Activated CD4-positive, alpha-beta memory T cell treated with anti-CD3 and anti-CD28 coated beads for 36 hours (primary cell): ENCODE measurements at regions not wholly inside any gene's neighbourhood (a gene's known extent, or its start where the extent isn't known, plus 50 kb on each side); places are given as distances from the start of the nearest gene placed in this dataset.
"Not testable (repeated sequence)": the region's sequence is repeated elsewhere in the genome, so short reads cannot be mapped to it uniquely, and the experiment has no call there.

Experiments
- CTCF ChIA-PET: fragments of 350-600 bp; sonication (Branson Sonifier 250); formaldehyde crosslinking; loops from one replicate; lab custom pipeline; 2021; ENCODE audit warnings: antibody characterized with exemption, inconsistent platforms; lab: Charles Lee
- POLR2A ChIA-PET: fragments of 350-600 bp; sonication (Branson Sonifier 250); formaldehyde crosslinking; loops from one replicate; lab custom pipeline; 2021; ENCODE audit warnings: antibody characterized with exemption; lab: Charles Lee
- DNase-seq: peaks from one replicate; pipeline ENCODE4 v3.0.0-alpha.2; 2020
- H3K27ac Mint-ChIP-seq: one replicate; pipeline ENCODE4 v1.8.0; 2021; ENCODE audit warnings: mixed read lengths
- H3K27me3 Mint-ChIP-seq: one replicate; pipeline ENCODE4 v1.8.0; 2021; ENCODE audit warnings: mixed read lengths
- H3K36me3 Mint-ChIP-seq: one replicate; pipeline ENCODE4 v1.8.0; 2021; ENCODE audit warnings: mixed read lengths
- H3K4me1 Mint-ChIP-seq: one replicate; pipeline ENCODE4 v1.8.0; 2021; ENCODE audit warnings: low read depth, mixed read lengths
- H3K4me3 Mint-ChIP-seq: one replicate; pipeline ENCODE4 v1.8.0; 2021; ENCODE audit warnings: mild to moderate bottlenecking, mixed read lengths
- H3K9me3 Mint-ChIP-seq: one replicate; pipeline ENCODE4 v1.8.0; 2021; ENCODE audit warnings: mixed read lengths
- intact Hi-C: fragments of 100-400 bp; cut with micrococcal nuclease; formaldehyde crosslinking; loops from one replicate; pipeline ENCODE4 v1.15.1; 2023

- H3K9me3 Mint-ChIP-seq, H3K27ac Mint-ChIP-seq, H3K4me3 Mint-ChIP-seq, DNase-seq, CTCF ChIA-PET, POLR2A ChIA-PET, H3K27me3 Mint-ChIP-seq, H3K36me3 Mint-ChIP-seq: not testable (repeated sequence)
- intact Hi-C loops = loop anchor here (5.0 kb wide), 1 partner anchor 406 kb away; the partner anchor contains the start of gene BBS10
- peaks cover 22% of the 10 kb centered on the region for H3K4me1 Mint-ChIP-seq
Observed at GRCh38 chr12:75941661-75942060, 89.9 kb downstream of the PHLDA1 start.

GRCh38 chr12:75939016-75939642 lies 92.4 kb downstream of the PHLDA1 start:
- POLR2A ChIA-PET = interaction anchor here (0.8 to 1.4 kb wide), 3 partner anchors 41 to 92 kb away, joined by 3 to 6 read pairs (median 5); partner anchors contain the start of gene PHLDA1
- DNase-seq = no peak
- Mint-ChIP-seq H3K9me3 (no peaks in the 10 kb centered on the region), H3K4me3 (no peak overlapping the region), H3K27ac (no peak overlapping the region), H3K27me3 (no peaks in the 10 kb centered on the region), H3K36me3 (no peaks in the 10 kb centered on the region), H3K4me1 (peaks cover 20% of the 10 kb centered on the region)
- CTCF ChIA-PET = no interaction called here
- intact Hi-C loops = loop anchor here (5.0 kb wide), 2 partner anchors 77 to 127 kb away; no protein-coding TSS in a partner anchor

DNA sequence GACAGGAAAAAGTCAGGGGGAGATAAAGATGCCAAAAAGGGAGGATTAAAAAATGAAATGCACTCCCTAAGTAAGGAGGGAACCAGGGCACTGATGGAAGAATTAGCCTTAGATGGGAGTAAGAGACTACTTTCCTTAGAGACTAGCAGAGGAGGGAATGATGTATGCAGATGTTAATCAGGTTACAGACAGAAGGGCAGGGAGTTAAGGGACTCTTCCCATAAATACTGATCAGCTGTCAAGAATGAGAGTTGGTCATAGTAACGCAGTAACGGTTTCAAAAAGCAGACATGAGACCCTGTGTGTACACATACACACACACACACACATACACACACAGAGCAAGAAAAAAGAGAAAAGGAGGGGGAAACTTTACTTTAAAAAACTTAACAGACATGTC lies 93.4 kb downstream of the PHLDA1 start:
- ChIA-PET CTCF (interaction anchor here (0.6 kb wide), 1 partner anchor 9 kb away, joined by 3 read pairs; no protein-coding TSS in a partner anchor), POLR2A (interaction anchor here (1.6 kb wide), 1 partner anchor 93 kb away, joined by 5 read pairs; the partner anchor contains the start of gene PHLDA1)
- H3K27ac Mint-ChIP-seq = no peak overlapping the region
- no peaks in the 10 kb centered on the region for H3K27me3 Mint-ChIP-seq
- intact Hi-C loops = loop anchor here (5.0 kb wide), 2 partner anchors 76 to 126 kb away; no protein-coding TSS in a partner anchor
- H3K4me3 Mint-ChIP-seq = no peak overlapping the region
- H3K9me3 Mint-ChIP-seq = no peaks in the 10 kb centered on the region
- H3K4me1 Mint-ChIP-seq = peaks cover 19% of the 10 kb centered on the region
- DNase-seq = no peak
- no peaks in the 10 kb centered on the region for H3K36me3 Mint-ChIP-seq

DNA sequence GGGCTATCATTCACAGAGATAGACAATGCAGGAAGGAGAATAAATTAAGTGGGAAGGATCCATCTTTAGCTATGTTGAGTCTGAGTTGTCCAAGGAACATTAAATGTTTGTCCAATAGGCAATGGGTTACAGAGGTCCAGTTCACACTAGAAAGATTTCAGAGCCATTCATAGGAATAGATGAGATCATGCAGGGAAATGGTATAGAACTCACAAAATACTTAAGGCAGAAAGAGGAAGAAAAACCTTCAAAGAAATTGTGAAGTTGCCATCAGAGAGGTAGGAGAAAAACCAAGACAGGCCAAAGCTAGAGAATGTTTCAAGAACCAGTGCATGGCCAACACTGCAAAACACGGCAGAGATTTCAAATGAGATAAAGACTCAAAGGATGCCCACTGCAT lies 94.1 kb downstream of the PHLDA1 start:
- H3K36me3 Mint-ChIP-seq = no peaks in the 10 kb centered on the region
- H3K27ac Mint-ChIP-seq = no peak overlapping the region

GRCh38 chr12:75936515-75937440 lies 94.8 kb downstream of the PHLDA1 start:
- CTCF ChIA-PET = no interaction called here

More for the DNA sequence above, 94.1 kb downstream of the PHLDA1 start:
- ChIA-PET CTCF (interaction anchor here (0.6 kb wide), 1 partner anchor 10 kb away, joined by 3 read pairs; no protein-coding TSS in a partner anchor), POLR2A (interaction anchor here (1.6 kb wide), 1 partner anchor 94 kb away, joined by 5 read pairs; the partner anchor contains the start of gene PHLDA1)
- intact Hi-C loops = loop anchor here (5.0 kb wide), 2 partner anchors 75 to 125 kb away; no protein-coding TSS in a partner anchor
- DNase-seq = no peak
- H3K27me3 Mint-ChIP-seq = no peaks in the 10 kb centered on the region
- no peaks in the 10 kb centered on the region for H3K9me3 Mint-ChIP-seq
- H3K4me3 Mint-ChIP-seq = no peak overlapping the region
- H3K4me1 Mint-ChIP-seq = peaks cover 20% of the 10 kb centered on the region

DNA sequence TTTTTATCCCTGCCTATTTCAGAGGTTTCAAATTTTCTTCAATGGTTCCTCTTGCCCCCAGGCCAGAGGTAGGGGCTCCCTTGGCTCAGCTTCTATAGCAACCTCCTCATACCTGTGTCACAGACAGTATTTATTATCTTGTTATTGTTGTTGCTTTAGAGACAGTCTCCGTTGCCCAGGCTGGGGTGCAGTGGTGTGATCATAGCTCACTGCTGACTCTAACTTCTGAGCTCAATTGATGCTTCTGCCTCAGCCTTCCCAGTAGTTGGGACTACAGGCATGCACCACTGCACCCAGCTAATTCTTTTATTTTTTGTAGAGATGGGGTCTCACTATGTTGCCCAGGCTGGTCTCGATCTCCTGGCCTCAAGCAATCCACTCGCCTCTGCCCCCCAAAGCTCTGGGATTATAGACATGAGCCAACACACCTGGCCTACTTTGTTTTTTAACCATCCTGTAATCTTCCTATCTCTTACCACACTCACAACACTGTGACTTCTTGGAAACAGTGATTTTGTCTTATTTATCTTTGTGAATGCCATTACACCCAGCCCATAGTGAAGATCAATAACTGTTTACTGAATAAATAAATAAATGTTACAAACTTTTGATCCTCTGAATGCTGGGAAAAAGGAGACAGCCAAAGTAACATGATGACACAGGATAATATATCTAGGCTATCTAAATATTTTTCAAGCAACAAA lies 95.9 kb downstream of the PHLDA1 start:
- no peaks in the 10 kb centered on the region for H3K27me3 Mint-ChIP-seq
- peak overlapping the region; percentile 16 for H3K27ac Mint-ChIP-seq

More at GRCh38 chr12:75936515-75937440, 94.8 kb downstream of the PHLDA1 start:
- H3K27me3 Mint-ChIP-seq = no peaks in the 10 kb centered on the region
- no peaks in the 10 kb centered on the region for H3K9me3 Mint-ChIP-seq
- no peak overlapping the region for H3K27ac Mint-ChIP-seq
- H3K36me3 Mint-ChIP-seq = no peaks in the 10 kb centered on the region
- H3K4me3 Mint-ChIP-seq = no peak overlapping the region
- POLR2A ChIA-PET = interaction anchor here (1.0 to 1.6 kb wide), 2 partner anchors 8 to 94 kb away, joined by 3 to 5 read pairs; partner anchors contain the start of gene PHLDA1
- no peak for DNase-seq
- intact Hi-C loops = loop anchor here (5.0 kb wide), 2 partner anchors 74 to 124 kb away; no protein-coding TSS in a partner anchor
- H3K4me1 Mint-ChIP-seq = peaks cover 20% of the 10 kb centered on the region

DNA sequence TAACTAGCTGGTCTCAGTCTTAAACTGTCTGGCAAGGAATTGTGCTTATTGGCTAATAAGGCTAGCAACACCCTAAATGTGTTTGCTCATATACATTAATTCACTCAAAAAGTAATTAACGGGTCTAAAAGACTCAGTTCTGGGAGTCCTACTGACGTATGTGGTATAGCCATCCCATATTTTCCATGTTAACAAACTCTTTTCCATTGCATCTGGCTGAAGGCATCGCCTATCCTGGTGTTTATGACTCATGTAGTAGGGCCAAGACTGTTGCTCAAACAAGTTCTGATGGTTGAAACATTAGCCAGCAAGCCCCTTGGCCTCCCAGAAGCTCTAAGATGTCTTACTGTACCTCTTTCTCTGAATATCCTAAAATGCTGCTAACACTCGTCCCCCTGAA lies 98.5 kb downstream of the PHLDA1 start:
- CTCF ChIA-PET = interaction anchor here (1.1 to 2.3 kb wide), 3 partner anchors 21 to 98 kb away, joined by 5 to 12 read pairs (median 6); partner anchors contain the start of gene PHLDA1
- H3K4me3 Mint-ChIP-seq = no peak overlapping the region

More for the DNA sequence above, 95.9 kb downstream of the PHLDA1 start:
- ChIA-PET CTCF (interaction anchor here (0.9 to 2.5 kb wide), 3 partner anchors 9 to 95 kb away, joined by 3 to 12 read pairs (median 11); partner anchors contain the start of gene PHLDA1), POLR2A (interaction anchor here (1.5 to 3.5 kb wide), 5 partner anchors 9 to 95 kb away, joined by 3 to 25 read pairs (median 19); partner anchors contain the start of gene PHLDA1)
- Mint-ChIP-seq H3K4me1 (peaks cover 20% of the 10 kb centered on the region), H3K4me3 (no peak overlapping the region), H3K9me3 (no peaks in the 10 kb centered on the region), H3K36me3 (no peaks in the 10 kb centered on the region)
- DNase-seq = no peak
- intact Hi-C loops = loop anchor here (5.0 kb wide), 2 partner anchors 73 to 123 kb away; no protein-coding TSS in a partner anchor

DNA sequence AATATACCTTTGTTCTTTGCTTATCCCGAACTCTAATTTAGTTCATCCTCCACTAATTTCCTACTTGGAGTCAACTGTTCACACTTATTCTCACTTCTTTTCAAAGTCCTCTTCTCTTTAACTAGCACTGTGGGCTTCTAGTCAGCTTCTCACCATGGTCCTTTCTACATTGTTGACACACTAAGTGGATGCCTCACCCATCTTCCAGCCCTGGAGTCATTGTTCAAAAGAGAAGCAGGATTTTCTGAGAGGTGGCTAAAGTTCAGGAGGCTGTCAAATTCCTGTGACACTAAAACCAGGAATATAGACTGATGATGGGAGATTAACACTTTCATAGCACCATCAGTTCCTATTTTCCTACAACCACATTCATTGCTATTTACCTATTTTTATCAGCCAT lies 99.3 kb downstream of the PHLDA1 start:
- CTCF ChIA-PET = interaction anchor here (2.3 kb wide), 1 partner anchor 99 kb away, joined by 6 read pairs; the partner anchor contains the start of gene PHLDA1

More for the DNA sequence above, 98.5 kb downstream of the PHLDA1 start:
- POLR2A ChIA-PET = interaction anchor here (3.5 kb wide), 1 partner anchor 98 kb away, joined by 25 read pairs; the partner anchor contains the start of gene PHLDA1
- H3K27ac Mint-ChIP-seq = no peak overlapping the region
- H3K36me3 Mint-ChIP-seq = no peaks in the 10 kb centered on the region
- no peaks in the 10 kb centered on the region for H3K9me3 Mint-ChIP-seq
- DNase-seq = no peak
- intact Hi-C loops = no loop called here
- peaks cover 20% of the 10 kb centered on the region for H3K4me1 Mint-ChIP-seq
- no peaks in the 10 kb centered on the region for H3K27me3 Mint-ChIP-seq

DNA sequence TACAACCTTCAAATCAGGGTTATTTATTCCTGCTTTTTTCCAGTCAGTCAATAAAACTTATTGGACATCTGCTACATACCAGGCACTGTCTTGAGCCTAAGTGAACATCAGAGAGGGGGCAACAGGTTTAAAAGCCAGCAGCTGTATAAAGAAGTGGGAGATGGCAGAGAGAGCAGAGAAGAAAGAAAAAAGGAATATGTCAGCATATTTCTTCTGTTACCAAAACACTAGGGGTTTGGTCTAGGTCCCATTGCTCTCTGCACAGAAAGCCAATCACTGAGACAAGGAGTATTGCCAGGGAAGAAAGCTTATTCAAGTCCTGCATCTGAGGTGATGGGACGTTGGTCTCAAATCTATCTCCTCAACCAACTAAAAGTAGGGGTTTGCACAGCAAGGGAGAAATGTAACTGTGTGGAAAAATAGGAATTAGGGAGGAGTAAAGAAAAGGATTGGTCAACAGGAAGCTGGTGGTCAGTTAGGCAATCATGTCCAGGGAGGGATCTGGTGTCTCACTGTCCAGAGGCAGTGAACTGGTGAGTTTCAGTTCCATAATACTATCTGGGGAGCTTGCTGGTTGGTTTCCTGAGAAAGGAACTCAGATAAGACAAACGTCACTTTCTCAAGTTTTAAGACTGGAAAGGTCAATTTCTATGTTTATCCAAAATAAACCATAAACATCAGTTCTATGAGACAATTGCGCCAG lies 107.5 kb downstream of the PHLDA1 start:
- ChIA-PET POLR2A (interaction anchor here (1.0 kb wide), 1 partner anchor 11 kb away, joined by 4 read pairs; no protein-coding TSS in a partner anchor), CTCF (interaction anchor here (1.1 to 1.3 kb wide), 2 partner anchors 56 to 397 kb away, joined by 3 to 5 read pairs; no protein-coding TSS in a partner anchor)
- no peak for DNase-seq
- H3K36me3 Mint-ChIP-seq = peaks cover 10% of the 10 kb centered on the region
- intact Hi-C loops = no loop called here
- peaks cover 28% of the 10 kb centered on the region for H3K9me3 Mint-ChIP-seq
- peaks cover 5% of the 10 kb centered on the region for H3K4me1 Mint-ChIP-seq
- no peak overlapping the region for H3K4me3 Mint-ChIP-seq
- peaks cover 7% of the 10 kb centered on the region for H3K27me3 Mint-ChIP-seq
- no peak overlapping the region for H3K27ac Mint-ChIP-seq

More for the DNA sequence above, 99.3 kb downstream of the PHLDA1 start:
- Mint-ChIP-seq H3K4me1 (peaks cover 20% of the 10 kb centered on the region), H3K27ac (no peak overlapping the region), H3K36me3 (no peaks in the 10 kb centered on the region), H3K4me3 (no peak overlapping the region), H3K27me3 (no peaks in the 10 kb centered on the region), H3K9me3 (no peaks in the 10 kb centered on the region)
- no peak for DNase-seq
- intact Hi-C loops = no loop called here
- POLR2A ChIA-PET = interaction anchor here (3.5 kb wide), 1 partner anchor 99 kb away, joined by 25 read pairs; the partner anchor contains the start of gene PHLDA1

DNA sequence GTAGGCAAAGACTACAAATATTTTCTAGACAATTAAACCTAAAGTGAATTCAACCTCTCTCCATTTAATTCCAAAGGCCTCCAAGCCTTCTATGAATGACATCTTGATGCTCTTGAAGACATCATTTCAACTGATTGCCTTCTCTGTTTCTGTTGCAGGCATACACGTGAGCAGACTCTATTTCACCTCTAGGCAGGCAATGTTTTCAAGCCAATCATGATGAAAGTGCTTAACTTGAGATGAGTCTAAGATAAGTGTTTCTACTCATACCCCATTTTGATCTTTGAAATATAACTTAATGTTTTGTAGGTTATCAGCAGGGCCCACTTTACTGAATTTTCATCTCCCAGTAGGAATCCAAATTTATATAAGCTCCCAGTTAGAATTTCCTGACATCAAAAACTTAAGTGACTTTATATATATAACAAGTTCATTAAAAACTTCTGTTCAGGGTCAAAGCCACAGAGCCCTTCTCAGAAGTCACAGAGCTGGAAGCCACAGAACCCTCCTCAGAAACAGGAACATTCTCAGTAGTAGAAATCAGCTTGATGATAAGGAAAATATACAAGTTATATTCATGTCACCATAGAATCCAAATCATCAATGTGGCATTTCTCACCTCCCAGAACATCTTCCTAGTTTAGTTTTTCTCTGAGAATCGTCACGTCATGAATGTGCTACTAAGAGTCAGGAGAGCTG lies 108.5 kb downstream of the PHLDA1 start:
- Mint-ChIP-seq H3K27ac (no peak overlapping the region), H3K36me3 (peaks cover 10% of the 10 kb centered on the region), H3K27me3 (peaks cover 7% of the 10 kb centered on the region), H3K9me3 (peaks cover 28% of the 10 kb centered on the region), H3K4me3 (no peak overlapping the region), H3K4me1 (peaks cover 5% of the 10 kb centered on the region)
- POLR2A ChIA-PET = interaction anchor here (1.0 kb wide), 1 partner anchor 10 kb away, joined by 4 read pairs; no protein-coding TSS in a partner anchor
- intact Hi-C loops = no loop called here
- DNase-seq = no peak
- CTCF ChIA-PET = interaction anchor here (0.7 to 1.3 kb wide), 2 partner anchors 98 to 396 kb away, joined by 3 to 5 read pairs; no protein-coding TSS in a partner anchor
